ENCODE measurements at regions not wholly inside any gene's neighbourhood (a gene's known extent, or its start where the extent isn't known, plus 50 kb on each side); places are given as distances from the start of the nearest gene placed in this dataset.
A peak's percentile ranks its signal among the peaks of the same experiment; 100 is the strongest.
"Not testable (repeated sequence)": the region's sequence is repeated elsewhere in the genome, so short reads cannot be mapped to it uniquely, and the experiment has no call there.

- not testable (repeated sequence) for DNase-seq
These were observed 62.8 kb downstream of the RPS24 start for GRCh38 chr10:78096486-78096885.

- not testable (repeated sequence) for DNase-seq
These were observed 68.9 kb downstream of the RPS24 start for GRCh38 chr10:78102593-78102992.

- DNase-seq, result no peak
These were observed 75.5 kb downstream of the RPS24 start for GRCh38 chr10:78109210-78109609.

- DNase-seq, result no peak
These were observed 81.6 kb downstream of the RPS24 start for GRCh38 chr10:78115135-78115853.

GRCh38 chr10:78116361-78116760 is 82.7 kb downstream of the RPS24 start:
- DNase-seq, result no peak

- no peak for DNase-seq
These were observed 84.9 kb downstream of the RPS24 start for GRCh38 chr10:78118591-78118990.

- DNase-seq, result no peak
These were observed 88.1 kb downstream of the RPS24 start for GRCh38 chr10:78121801-78122200.

- DNase-seq, result no peak
These were observed 90.5 kb downstream of the RPS24 start for GRCh38 chr10:78124167-78124566.

GRCh38 chr10:78129211-78129610 is 95.5 kb downstream of the RPS24 start:
- no peak for DNase-seq

- DNase-seq, result peak; percentile 38
These were observed 97.5 kb downstream of the RPS24 start for GRCh38 chr10:78130966-78131710.

- DNase-seq, result no peak
These were observed 101.2 kb downstream of the RPS24 start for GRCh38 chr10:78134773-78135306.

GRCh38 chr10:78137147-78137546 is 103.5 kb downstream of the RPS24 start:
- no peak for DNase-seq

GRCh38 chr10:78139341-78139740 is 105.7 kb downstream of the RPS24 start:
- peak; percentile 59 for DNase-seq

- DNase-seq, result peak; percentile 66
These were observed 106.5 kb downstream of the RPS24 start for GRCh38 chr10:78140066-78140630.

GRCh38 chr10:78143576-78143975 is 109.9 kb downstream of the RPS24 start:
- no peak for DNase-seq

GRCh38 chr10:78146200-78146599 is 112.5 kb downstream of the RPS24 start:
- DNase-seq, result no peak

GRCh38 chr10:78147202-78147601 is 113.5 kb downstream of the RPS24 start:
- DNase-seq, result no peak

- no peak for DNase-seq
These were observed 114.7 kb downstream of the RPS24 start for GRCh38 chr10:78148216-78148960.

GRCh38 chr10:78148961-78149612 is 115.4 kb downstream of the RPS24 start:
- DNase-seq, result no peak

GRCh38 chr10:78150756-78151155 is 117.1 kb downstream of the RPS24 start:
- DNase-seq, result no peak

- DNase-seq, result no peak
These were observed 122.1 kb downstream of the RPS24 start for GRCh38 chr10:78155722-78156121.

- DNase-seq, result no peak
These were observed 126.9 kb downstream of the RPS24 start for GRCh38 chr10:78160591-78160990.

- DNase-seq, result peak; percentile 53
These were observed 129.2 kb downstream of the RPS24 start for GRCh38 chr10:78162853-78163252.
